ENCODE measurements at regions not wholly inside any gene's neighbourhood (a gene's known extent, or its start where the extent isn't known, plus 50 kb on each side); places are given as distances from the start of the nearest gene placed in this dataset.
A peak's percentile ranks its signal among the peaks of the same experiment; 100 is the strongest.

DNA sequence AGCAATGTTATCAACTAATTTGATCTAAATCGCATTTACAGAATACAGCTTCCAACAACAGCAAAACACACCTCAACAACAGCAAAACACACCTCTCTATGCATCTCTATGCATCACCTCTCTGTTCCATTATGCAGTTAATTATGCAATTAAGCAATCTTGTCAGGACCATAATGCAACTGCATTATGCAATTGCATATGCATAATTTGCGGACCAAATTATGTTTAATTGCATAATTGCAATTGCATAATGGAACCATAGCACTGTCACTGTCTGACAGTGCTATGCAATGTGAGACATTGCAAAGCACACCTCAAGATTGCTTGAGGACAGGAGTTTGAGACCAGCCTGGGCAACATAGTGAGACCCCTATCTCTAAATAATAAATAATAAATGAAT is 80.4 kb upstream of the PRSS3 start:
- Histone ChIP-seq H3K4me2 (ENCODE audit: low read length, poor library complexity, severe bottlenecking) (no peak overlapping the region), H3K27ac (ENCODE audit: low read length, poor library complexity, severe bottlenecking) (no peak overlapping the region), H3K4ac (ENCODE audit: low read depth in 1 of 2, low read length in 2 of 2) (no peak overlapping the region), H3K79me1 (replicated peaks; ENCODE audit: low read length, poor library complexity, severe bottlenecking) (no peaks in the 10 kb centered on the region), H2AK5ac (ENCODE audit: low read length, severe bottlenecking) (no peak overlapping the region), H3K9ac (ENCODE audit: low read length) (no peak overlapping the region), H2BK12ac (ENCODE audit: low read length in 2 of 2) (no peak overlapping the region), H2BK120ac (ENCODE audit: low read depth, low read length) (no peak overlapping the region), H3K4me3 (ENCODE audit: insufficient read depth in 1 of 2, low read depth in 1 of 2, low read length in 2 of 2) (no peak overlapping the region), H3K36me3 (ENCODE audit: control insufficient read depth in 1 of 2, insufficient read depth in 2 of 2, low read depth in 1 of 2, low read length in 2 of 2) (no peaks in the 10 kb centered on the region), H2AFZ (ENCODE audit: low read depth, low read length) (no peak overlapping the region), H3K9me3 (ENCODE audit: control insufficient read depth, low read length) (no peaks in the 10 kb centered on the region), H2BK5ac (ENCODE audit: low read depth, low read length, poor library complexity, severe bottlenecking) (no peak overlapping the region), H3K14ac (ENCODE audit: low read length in 2 of 2) (no peak overlapping the region), H4K91ac (ENCODE audit: low read length) (no peak overlapping the region), H3K4me1 (ENCODE audit: control insufficient read depth, insufficient read depth, low read depth, low read length) (no peaks in the 10 kb centered on the region), H2BK15ac (ENCODE audit: low read depth, poor library complexity, severe bottlenecking) (no peak overlapping the region), H3K18ac (ENCODE audit: low read depth in 1 of 2, low read length in 2 of 2) (no peak overlapping the region), H3K27me3 (ENCODE audit: control insufficient read depth in 1 of 2, insufficient read depth in 1 of 2, low read length in 2 of 2) (peaks cover 6 to 37% of the 10 kb centered on the region in 2 experiments), H3K23ac (ENCODE audit: low read length in 2 of 2) (no peak overlapping the region), H4K8ac (ENCODE audit: low read length) (no peak overlapping the region)
- no peak for DNase-seq
- WGBS = 95% methylated on average over 2 of the region's 2 CpGs

DNA sequence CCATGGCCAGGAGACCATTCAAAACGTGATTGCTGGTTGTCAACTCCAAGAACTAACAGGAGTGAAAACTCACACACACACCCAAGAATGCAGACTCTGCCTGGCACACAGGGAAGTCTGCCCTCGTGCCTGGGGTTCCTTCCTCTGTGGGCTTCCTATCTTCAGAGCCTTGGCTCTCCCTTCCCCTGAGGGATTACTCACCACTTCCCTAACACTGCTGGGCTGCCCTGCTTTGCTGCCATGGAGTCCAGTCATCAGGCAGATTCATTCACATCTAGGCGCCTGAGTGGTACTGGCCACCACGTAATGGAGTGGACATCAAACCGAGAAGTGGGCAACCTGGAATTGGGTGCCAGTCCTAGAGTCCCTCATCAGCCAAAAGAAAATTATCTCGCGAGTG is 76.4 kb upstream of the PRSS3 start:
- H3K18ac ChIP-seq (ENCODE audit: low read depth in 1 of 2, low read length in 2 of 2) = no peak overlapping the region
- peaks cover 6 to 48% of the 10 kb centered on the region in 2 experiments for H3K27me3 ChIP-seq (ENCODE audit: control insufficient read depth in 1 of 2, insufficient read depth in 1 of 2, low read length in 2 of 2)
- peaks cover 2% of the 10 kb centered on the region for H3K4me1 ChIP-seq (ENCODE audit: control insufficient read depth, insufficient read depth, low read depth, low read length)
- no peaks in the 10 kb centered on the region for H3K79me1 ChIP-seq (replicated peaks; ENCODE audit: low read length, poor library complexity, severe bottlenecking)
- DNase-seq = no peak
- no peak overlapping the region for H4K8ac ChIP-seq (ENCODE audit: low read length)
- H2BK12ac ChIP-seq (ENCODE audit: low read length in 2 of 2) = no peak overlapping the region
- H3K36me3 ChIP-seq (ENCODE audit: control insufficient read depth in 1 of 2, insufficient read depth in 2 of 2, low read depth in 1 of 2, low read length in 2 of 2) = no peaks in the 10 kb centered on the region
- no peak overlapping the region for H4K91ac ChIP-seq (ENCODE audit: low read length)
- H3K27ac ChIP-seq (ENCODE audit: low read length, poor library complexity, severe bottlenecking) = no peak overlapping the region
- no peak overlapping the region for H2BK5ac ChIP-seq (ENCODE audit: low read depth, low read length, poor library complexity, severe bottlenecking)
- H3K4me3 ChIP-seq (ENCODE audit: insufficient read depth in 1 of 2, low read depth in 1 of 2, low read length in 2 of 2) = no peak overlapping the region
- H3K9ac ChIP-seq (ENCODE audit: low read length) = no peak overlapping the region
- H2BK120ac ChIP-seq (ENCODE audit: low read depth, low read length) = no peak overlapping the region
- H3K4ac ChIP-seq (ENCODE audit: low read depth in 1 of 2, low read length in 2 of 2) = no peak overlapping the region
- H2AFZ ChIP-seq (ENCODE audit: low read depth, low read length) = no peak overlapping the region
- H3K9me3 ChIP-seq (ENCODE audit: control insufficient read depth, low read length) = no peaks in the 10 kb centered on the region
- no peak overlapping the region for H3K4me2 ChIP-seq (ENCODE audit: low read length, poor library complexity, severe bottlenecking)
- H3K14ac ChIP-seq (ENCODE audit: low read length in 2 of 2) = no peak overlapping the region
- 80% methylated on average over 7 of the region's 7 CpGs for WGBS
- H2AK5ac ChIP-seq (ENCODE audit: low read length, severe bottlenecking) = no peak overlapping the region
- no peak overlapping the region for H3K23ac ChIP-seq (ENCODE audit: low read length in 2 of 2)
- H2BK15ac ChIP-seq (ENCODE audit: low read depth, poor library complexity, severe bottlenecking) = no peak overlapping the region

DNA sequence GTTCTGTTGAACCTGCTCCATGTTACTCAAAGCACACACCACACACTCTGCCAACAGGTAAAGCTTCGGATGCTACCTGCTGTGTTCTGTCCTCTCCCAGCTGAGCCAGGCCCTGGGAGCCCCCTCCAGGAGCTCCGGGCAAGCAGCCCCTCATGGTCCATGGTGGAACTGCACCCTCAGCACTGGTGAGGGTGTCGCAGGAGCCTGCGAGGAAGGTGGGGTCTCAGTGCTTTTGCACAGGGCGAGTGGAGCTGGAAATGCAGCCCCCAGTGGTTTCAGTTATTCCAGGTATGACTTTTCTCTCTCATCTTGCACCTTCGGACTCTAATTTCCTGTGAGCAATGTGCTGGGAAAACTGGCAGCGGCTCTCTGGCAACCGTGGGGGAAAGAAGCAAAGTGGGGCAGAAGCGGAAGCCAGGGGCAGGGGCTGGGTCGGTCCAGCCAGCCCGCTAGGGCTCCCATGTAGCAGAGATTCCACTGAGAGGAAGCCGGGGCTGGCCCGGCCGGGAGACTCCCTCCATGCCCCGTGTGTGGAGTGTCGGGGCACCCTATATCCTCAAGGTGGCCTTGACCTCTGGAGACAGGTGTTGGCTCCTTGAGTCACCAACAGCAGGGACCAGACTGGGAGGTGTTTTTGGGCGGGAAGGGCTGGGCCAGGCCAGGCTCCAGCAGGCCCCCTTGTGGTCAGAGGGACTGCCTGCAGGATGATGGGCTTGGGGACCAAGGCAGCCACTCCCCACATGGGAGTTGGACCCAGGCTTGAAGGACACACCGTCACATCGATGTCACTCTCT is 75.6 kb upstream of the PRSS3 start:
- H2AK5ac ChIP-seq (ENCODE audit: low read length, severe bottlenecking) = no peak overlapping the region
- H3K4me2 ChIP-seq (ENCODE audit: low read length, poor library complexity, severe bottlenecking) = no peak overlapping the region
- DNase-seq = peak; percentile 34
- peaks cover 2% of the 10 kb centered on the region for H3K4me1 ChIP-seq (ENCODE audit: control insufficient read depth, insufficient read depth, low read depth, low read length)
- no peak overlapping the region for H3K4ac ChIP-seq (ENCODE audit: low read depth in 1 of 2, low read length in 2 of 2)
- no peaks in the 10 kb centered on the region for H3K36me3 ChIP-seq (ENCODE audit: control insufficient read depth in 1 of 2, insufficient read depth in 2 of 2, low read depth in 1 of 2, low read length in 2 of 2)
- no peak overlapping the region for H2AFZ ChIP-seq (ENCODE audit: low read depth, low read length)
- peaks cover 6 to 48% of the 10 kb centered on the region in 2 experiments for H3K27me3 ChIP-seq (ENCODE audit: control insufficient read depth in 1 of 2, insufficient read depth in 1 of 2, low read length in 2 of 2)
- no peak overlapping the region for H2BK120ac ChIP-seq (ENCODE audit: low read depth, low read length)
- H2BK5ac ChIP-seq (ENCODE audit: low read depth, low read length, poor library complexity, severe bottlenecking) = no peak overlapping the region
- no peak overlapping the region for H3K9ac ChIP-seq (ENCODE audit: low read length)
- no peak overlapping the region for H3K4me3 ChIP-seq (ENCODE audit: insufficient read depth in 1 of 2, low read depth in 1 of 2, low read length in 2 of 2)
- no peak overlapping the region for H4K8ac ChIP-seq (ENCODE audit: low read length)
- H3K23ac ChIP-seq (ENCODE audit: low read length in 2 of 2) = no peak overlapping the region
- H3K9me3 ChIP-seq (ENCODE audit: control insufficient read depth, low read length) = no peaks in the 10 kb centered on the region
- no peak overlapping the region for H3K27ac ChIP-seq (ENCODE audit: low read length, poor library complexity, severe bottlenecking)
- H3K18ac ChIP-seq (ENCODE audit: low read depth in 1 of 2, low read length in 2 of 2) = no peak overlapping the region
- H4K91ac ChIP-seq (ENCODE audit: low read length) = no peak overlapping the region
- no peak overlapping the region for H2BK15ac ChIP-seq (ENCODE audit: low read depth, poor library complexity, severe bottlenecking)
- H3K79me1 ChIP-seq (replicated peaks; ENCODE audit: low read length, poor library complexity, severe bottlenecking) = no peaks in the 10 kb centered on the region
- H3K14ac ChIP-seq (ENCODE audit: low read length in 2 of 2) = no peak overlapping the region
- 46% methylated on average over 19 of the region's 19 CpGs for WGBS
- H2BK12ac ChIP-seq (ENCODE audit: low read length in 2 of 2) = no peak overlapping the region

DNA sequence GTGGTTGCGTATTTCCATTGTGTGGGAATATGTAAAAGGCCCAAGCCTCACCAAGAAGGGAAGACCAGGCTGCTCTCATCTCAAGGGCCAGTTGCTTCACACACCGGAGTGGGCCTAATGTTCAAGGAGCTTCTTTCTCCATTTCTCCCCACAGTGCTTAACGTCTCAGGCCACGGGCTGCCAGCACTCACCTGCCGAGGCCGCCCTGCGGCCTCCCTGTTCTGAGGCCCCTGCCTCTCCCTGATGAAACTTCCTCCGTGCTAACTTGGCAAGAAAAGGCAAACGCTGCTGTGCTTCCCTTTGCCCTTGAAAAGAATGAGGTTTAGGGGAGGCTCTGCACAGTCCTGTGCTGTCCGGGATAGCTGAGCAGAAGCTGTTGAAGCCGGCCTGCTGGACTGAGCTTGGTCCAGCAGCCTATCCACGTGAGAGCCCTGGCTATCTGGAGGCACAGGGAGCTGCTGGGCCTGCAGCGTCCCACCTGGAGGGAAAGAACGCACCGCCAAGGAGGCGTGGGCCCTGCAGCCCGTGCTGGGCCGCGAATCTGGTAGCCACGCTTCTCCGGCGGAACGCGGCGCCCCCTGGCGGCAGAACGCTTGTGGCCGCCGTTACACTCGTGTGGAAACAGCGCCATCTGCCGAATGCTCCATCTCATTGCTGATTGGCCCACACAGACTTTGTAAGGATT is 73.5 kb upstream of the PRSS3 start:
- Histone ChIP-seq H3K4me1 (ENCODE audit: control insufficient read depth, insufficient read depth, low read depth, low read length) (peaks cover 2% of the 10 kb centered on the region), H3K9ac (ENCODE audit: low read length) (peak overlapping the region; percentile 12), H2AFZ (ENCODE audit: low read depth, low read length) (peak overlapping the region; percentile 92), H4K8ac (ENCODE audit: low read length) (no peak overlapping the region), H2BK5ac (ENCODE audit: low read depth, low read length, poor library complexity, severe bottlenecking) (no peak overlapping the region), H2BK12ac (ENCODE audit: low read length in 2 of 2) (no peak overlapping the region), H2BK120ac (ENCODE audit: low read depth, low read length) (no peak overlapping the region), H3K36me3 (ENCODE audit: control insufficient read depth in 1 of 2, insufficient read depth in 2 of 2, low read depth in 1 of 2, low read length in 2 of 2) (no peaks in the 10 kb centered on the region), H3K27ac (ENCODE audit: low read length, poor library complexity, severe bottlenecking) (no peak overlapping the region), H3K27me3 (ENCODE audit: control insufficient read depth in 1 of 2, insufficient read depth in 1 of 2, low read length in 2 of 2) (peaks cover 6 to 45% of the 10 kb centered on the region in 2 experiments), H3K4me3 (ENCODE audit: insufficient read depth in 1 of 2, low read depth in 1 of 2, low read length in 2 of 2) (no peak overlapping the region), H3K79me1 (replicated peaks; ENCODE audit: low read length, poor library complexity, severe bottlenecking) (no peaks in the 10 kb centered on the region), H2AK5ac (ENCODE audit: low read length, severe bottlenecking) (no peak overlapping the region), H2BK15ac (ENCODE audit: low read depth, poor library complexity, severe bottlenecking) (no peak overlapping the region), H4K91ac (ENCODE audit: low read length) (no peak overlapping the region), H3K9me3 (ENCODE audit: control insufficient read depth, low read length) (no peaks in the 10 kb centered on the region), H3K23ac (ENCODE audit: low read length in 2 of 2) (no peak overlapping the region), H3K18ac (ENCODE audit: low read depth in 1 of 2, low read length in 2 of 2) (no peak overlapping the region), H3K14ac (ENCODE audit: low read length in 2 of 2) (no peak overlapping the region), H3K4ac (ENCODE audit: low read depth in 1 of 2, low read length in 2 of 2) (no peak overlapping the region), H3K4me2 (ENCODE audit: low read length, poor library complexity, severe bottlenecking) (peak overlapping the region; percentile 10)
- WGBS = 28% methylated on average over 32 of the region's 32 CpGs
- DNase-seq = peak; percentile 71
